ENCODE measurements at regions not wholly inside any gene's neighbourhood (a gene's known extent, or its start where the extent isn't known, plus 50 kb on each side); places are given as distances from the start of the nearest gene placed in this dataset.

DNA sequence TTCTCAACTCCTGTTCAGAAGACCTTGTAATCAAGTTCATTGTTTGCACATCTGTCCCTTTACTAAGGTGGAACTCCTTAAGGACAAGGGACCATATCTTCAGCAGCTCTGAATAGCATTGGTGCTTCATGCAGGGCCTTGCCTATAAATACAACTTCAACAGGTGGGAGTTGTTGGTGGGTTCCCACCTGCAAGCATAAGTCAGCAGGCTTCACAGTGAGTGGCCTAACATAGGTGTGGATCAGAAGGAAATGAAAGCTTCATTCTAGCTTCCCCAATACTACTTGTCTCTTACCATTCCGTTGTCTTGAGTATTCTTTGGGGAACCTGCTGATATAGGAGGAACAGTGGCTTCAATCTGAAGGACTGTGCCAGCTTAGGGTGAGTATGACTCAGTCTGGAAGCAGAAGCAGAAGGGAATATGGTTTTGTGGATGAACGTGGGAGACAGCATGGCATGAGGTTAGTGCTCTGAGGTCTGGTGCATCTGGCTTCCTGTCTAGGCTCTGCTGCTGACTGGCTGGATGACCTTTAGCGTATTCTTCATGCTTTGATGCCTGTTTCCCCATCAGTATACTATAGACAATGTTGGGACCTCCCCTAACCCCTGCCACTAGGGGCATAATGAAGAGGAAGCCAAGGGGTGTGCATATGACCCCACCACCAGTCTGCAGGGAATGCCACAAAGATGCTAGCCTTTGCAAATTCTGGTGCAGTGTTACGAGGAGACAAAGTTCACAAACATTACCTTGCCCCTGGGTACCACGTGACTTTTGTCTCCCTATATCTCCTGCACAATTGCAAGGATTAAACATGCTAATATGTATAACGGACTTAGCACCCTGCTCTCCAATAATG is 192.3 kb downstream of the PALM2AKAP2 start:
- H3K4me3 ChIP-seq: no peak overlapping the region
- FAIRE-seq (no peak), DNase-seq (ENCODE audit: low read depth in 1 of 2, low spot score in 1 of 2) (no peak), ATAC-seq (peak in 1 of 2 experiments; percentile 53; a peak in 2 of 6 replicates)
- no peaks in the 10 kb centered on the region for H3K4me1 ChIP-seq
- CTCF ChIA-PET: interaction anchor here (1.1 to 1.4 kb wide), 3 partner anchors 9 to 87 kb away, joined by 3 to 5 read pairs (median 4); no protein-coding TSS in a partner anchor
- no peaks in the 10 kb centered on the region for H3K9me3 ChIP-seq
- no peak for TF ChIP-seq FOSB (CRISPR knock-in tag; IDR thresholded peaks at IDR 0.05)
- TF ChIP-seq NR3C1 (IDR thresholded peaks at IDR 0.05): no peak
- no peak for TF ChIP-seq PHF8 (IDR thresholded peaks at IDR 0.05; ENCODE audit: borderline replicate concordance, low read depth)
- no peak for TF ChIP-seq CHD2 (IDR thresholded peaks at IDR 0.05; ENCODE audit: low read length, partially characterized antibody)
- TF ChIP-seq MYC (IDR thresholded peaks at IDR 0.05; ENCODE audit: borderline replicate concordance, low read length): no peak
- no peak for TF ChIP-seq KDM1A (IDR thresholded peaks at IDR 0.05; ENCODE audit: low read depth)
- no peak for TF ChIP-seq FOSL2 (IDR thresholded peaks at IDR 0.05)
- no peak for TF ChIP-seq FOSL2 (CRISPR knock-in tag; IDR thresholded peaks at IDR 0.05)
- TF ChIP-seq ZC3H11A (IDR thresholded peaks at IDR 0.05): no peak
- no peak for TF ChIP-seq KDM5A (IDR thresholded peaks at IDR 0.05)
- TF ChIP-seq, protein P1, sequence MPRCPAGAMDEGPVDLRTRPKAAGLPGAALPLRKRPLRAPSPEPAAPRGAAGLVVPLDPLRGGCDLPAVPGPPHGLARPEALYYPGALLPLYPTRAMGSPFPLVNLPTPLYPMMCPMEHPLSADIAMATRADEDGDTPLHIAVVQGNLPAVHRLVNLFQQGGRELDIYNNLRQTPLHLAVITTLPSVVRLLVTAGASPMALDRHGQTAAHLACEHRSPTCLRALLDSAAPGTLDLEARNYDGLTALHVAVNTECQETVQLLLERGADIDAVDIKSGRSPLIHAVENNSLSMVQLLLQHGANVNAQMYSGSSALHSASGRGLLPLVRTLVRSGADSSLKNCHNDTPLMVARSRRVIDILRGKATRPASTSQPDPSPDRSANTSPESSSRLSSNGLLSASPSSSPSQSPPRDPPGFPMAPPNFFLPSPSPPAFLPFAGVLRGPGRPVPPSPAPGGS (IDR thresholded peaks at IDR 0.05): no peak
- no peak for TF ChIP-seq ZSCAN20 (CRISPR knock-in tag; IDR thresholded peaks at IDR 0.05)
- TF ChIP-seq CBX8 (IDR thresholded peaks at IDR 0.05): no peak
- no peak for TF ChIP-seq NPAS2 (CRISPR knock-in tag; IDR thresholded peaks at IDR 0.05; ENCODE audit: borderline replicate concordance)
- TF ChIP-seq NFE2L2 (conservative IDR thresholded peaks at IDR 0.05; ENCODE audit: low read length): no peak
- TF ChIP-seq RARB (CRISPR knock-in tag; IDR thresholded peaks at IDR 0.05): no peak
- TF ChIP-seq EHMT2 (IDR thresholded peaks at IDR 0.05; ENCODE audit: low read depth): no peak
- TF ChIP-seq, protein P2, sequence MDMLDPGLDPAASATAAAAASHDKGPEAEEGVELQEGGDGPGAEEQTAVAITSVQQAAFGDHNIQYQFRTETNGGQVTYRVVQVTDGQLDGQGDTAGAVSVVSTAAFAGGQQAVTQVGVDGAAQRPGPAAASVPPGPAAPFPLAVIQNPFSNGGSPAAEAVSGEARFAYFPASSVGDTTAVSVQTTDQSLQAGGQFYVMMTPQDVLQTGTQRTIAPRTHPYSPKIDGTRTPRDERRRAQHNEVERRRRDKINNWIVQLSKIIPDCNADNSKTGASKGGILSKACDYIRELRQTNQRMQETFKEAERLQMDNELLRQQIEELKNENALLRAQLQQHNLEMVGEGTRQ (IDR thresholded peaks at IDR 0.05): no peak
- POLR2A ChIA-PET: no interaction called here
- 35% methylated on average over 6 of the region's 6 CpGs for WGBS (ENCODE audit: missing lambda C conversion rate)
- no peak overlapping the region for H3K27ac ChIP-seq
- no peak overlapping the region for H3K4me2 ChIP-seq

DNA sequence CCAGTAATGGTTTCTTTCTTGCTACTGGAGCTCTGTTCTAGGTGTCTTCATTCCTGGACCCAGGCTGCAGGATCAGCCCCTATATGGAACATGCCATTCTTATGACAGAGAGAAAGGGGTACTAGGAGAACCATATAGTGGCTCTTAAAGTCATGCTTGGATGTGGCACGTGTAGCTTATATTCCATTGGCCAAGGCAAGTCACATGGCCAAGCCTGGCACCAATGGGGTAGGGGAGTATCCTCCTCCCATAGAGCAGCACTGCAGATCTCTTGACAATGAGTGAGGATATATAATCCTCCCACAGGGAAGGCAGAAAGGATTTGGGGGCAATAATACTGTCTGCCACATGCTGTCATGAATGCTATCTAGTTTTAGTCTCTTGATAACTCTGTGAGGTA is 193.3 kb downstream of the PALM2AKAP2 start:
- H3K4me2 ChIP-seq: no peak overlapping the region
- CTCF ChIA-PET: no interaction called here
- no peak for FAIRE-seq
- no peak overlapping the region for H3K4me3 ChIP-seq
- H3K27ac ChIP-seq: no peak overlapping the region
- H3K4me1 ChIP-seq: no peaks in the 10 kb centered on the region
- ATAC-seq: no peak
- 14% methylated on average over 1 of the region's 1 CpG for WGBS (ENCODE audit: missing lambda C conversion rate)
- TF ChIP-seq MAFK (IDR thresholded peaks at IDR 0.05; ENCODE audit: partially characterized antibody) (no peak), RFX5 (IDR thresholded peaks at IDR 0.05) (no peak), POLR2A (IDR thresholded peaks at IDR 0.05; ENCODE audit: low read length) (no peak), HOXB5 (CRISPR knock-in tag; IDR thresholded peaks at IDR 0.05) (no peak), RARB (CRISPR knock-in tag; IDR thresholded peaks at IDR 0.05) (no peak), ESRRA (IDR thresholded peaks at IDR 0.05; ENCODE audit: borderline replicate concordance, low read length) (no peak), RCOR1 (IDR thresholded peaks at IDR 0.05; ENCODE audit: low read depth, low read length) (no peak), CHD4 (IDR thresholded peaks at IDR 0.05; ENCODE audit: borderline replicate concordance) (no peak), FOSL2 (IDR thresholded peaks at IDR 0.05) (no peak), FOSL2 (CRISPR knock-in tag; IDR thresholded peaks at IDR 0.05) (no peak), CEBPB (IDR thresholded peaks at IDR 0.05) (no peak), HOXB13 (CRISPR knock-in tag; IDR thresholded peaks at IDR 0.05; ENCODE audit: low read depth) (no peak), FOSB (CRISPR knock-in tag; IDR thresholded peaks at IDR 0.05) (no peak), GATA3 (IDR thresholded peaks at IDR 0.05; ENCODE audit: borderline replicate concordance) (no peak), HDAC2 (IDR thresholded peaks at IDR 0.05) (no peak), CHD2 (IDR thresholded peaks at IDR 0.05; ENCODE audit: low read length, partially characterized antibody) (no peak), KDM5A (IDR thresholded peaks at IDR 0.05) (no peak), CBX2 (IDR thresholded peaks at IDR 0.05; ENCODE audit: borderline replicate concordance, low read depth) (no peak)
- TF ChIP-seq, protein P3, sequence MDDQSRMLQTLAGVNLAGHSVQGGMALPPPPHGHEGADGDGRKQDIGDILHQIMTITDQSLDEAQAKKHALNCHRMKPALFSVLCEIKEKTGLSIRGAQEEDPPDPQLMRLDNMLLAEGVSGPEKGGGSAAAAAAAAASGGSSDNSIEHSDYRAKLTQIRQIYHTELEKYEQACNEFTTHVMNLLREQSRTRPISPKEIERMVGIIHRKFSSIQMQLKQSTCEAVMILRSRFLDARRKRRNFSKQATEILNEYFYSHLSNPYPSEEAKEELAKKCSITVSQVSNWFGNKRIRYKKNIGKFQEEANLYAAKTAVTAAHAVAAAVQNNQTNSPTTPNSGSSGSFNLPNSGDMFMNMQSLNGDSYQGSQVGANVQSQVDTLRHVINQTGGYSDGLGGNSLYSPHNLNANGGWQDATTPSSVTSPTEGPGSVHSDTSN (IDR thresholded peaks at IDR 0.05): no peak
- TF ChIP-seq, protein P4, sequence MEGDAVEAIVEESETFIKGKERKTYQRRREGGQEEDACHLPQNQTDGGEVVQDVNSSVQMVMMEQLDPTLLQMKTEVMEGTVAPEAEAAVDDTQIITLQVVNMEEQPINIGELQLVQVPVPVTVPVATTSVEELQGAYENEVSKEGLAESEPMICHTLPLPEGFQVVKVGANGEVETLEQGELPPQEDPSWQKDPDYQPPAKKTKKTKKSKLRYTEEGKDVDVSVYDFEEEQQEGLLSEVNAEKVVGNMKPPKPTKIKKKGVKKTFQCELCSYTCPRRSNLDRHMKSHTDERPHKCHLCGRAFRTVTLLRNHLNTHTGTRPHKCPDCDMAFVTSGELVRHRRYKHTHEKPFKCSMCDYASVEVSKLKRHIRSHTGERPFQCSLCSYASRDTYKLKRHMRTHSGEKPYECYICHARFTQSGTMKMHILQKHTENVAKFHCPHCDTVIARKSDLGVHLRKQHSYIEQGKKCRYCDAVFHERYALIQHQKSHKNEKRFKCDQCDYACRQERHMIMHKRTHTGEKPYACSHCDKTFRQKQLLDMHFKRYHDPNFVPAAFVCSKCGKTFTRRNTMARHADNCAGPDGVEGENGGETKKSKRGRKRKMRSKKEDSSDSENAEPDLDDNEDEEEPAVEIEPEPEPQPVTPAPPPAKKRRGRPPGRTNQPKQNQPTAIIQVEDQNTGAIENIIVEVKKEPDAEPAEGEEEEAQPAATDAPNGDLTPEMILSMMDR (IDR thresholded peaks at IDR 0.05): no peak
- POLR2A ChIA-PET: no interaction called here
- no peaks in the 10 kb centered on the region for H3K9me3 ChIP-seq
- no peak for DNase-seq (ENCODE audit: low read depth in 1 of 2, low spot score in 1 of 2)

Measured in A549 (cell line).